ENCODE measurements at regions not wholly inside any gene's neighbourhood (a gene's known extent, or its start where the extent isn't known, plus 50 kb on each side); places are given as distances from the start of the nearest gene placed in this dataset. TPM values are rescaled to one million over a fixed set of nuclear protein-coding genes. Genes with fewer than 3 reads are reported as not detected.
"Not testable (repeated sequence)": the region's sequence is repeated elsewhere in the genome, so short reads cannot be mapped to it uniquely, and the experiment has no call there.

- not testable (repeated sequence) for H3K36me3 ChIP-seq (ENCODE audit: control insufficient read depth in 4 of 4, insufficient read depth in 4 of 4, low read length in 4 of 4); H3K4me3 ChIP-seq; H3K4me1 ChIP-seq (ENCODE audit: control insufficient read depth in 5 of 5, insufficient read depth in 5 of 5, low read length in 5 of 5); H3K9ac ChIP-seq (ENCODE audit: insufficient read depth in 1 of 2, low read length in 2 of 2); H3K9me3 ChIP-seq (ENCODE audit: control insufficient read depth in 4 of 4, insufficient read depth in 3 of 4, low read length in 3 of 4); DNase-seq; ATAC-seq (ENCODE audit: insufficient read depth, low FRiP score); H3K27me3 ChIP-seq (ENCODE audit: control insufficient read depth in 3 of 3, insufficient read depth in 3 of 3, low read length in 2 of 3); H3K27ac ChIP-seq (ENCODE audit: low read depth in 1 of 2, low read length in 1 of 2)
- WGBS, 2 donors, result 66 to 81% methylated on average over 4 of the region's 4 CpGs
Measured at GRCh38 chr9:64920147-64920546, 364.9 kb downstream of the FOXD4L5 start.

GRCh38 chr9:64888643-64889042, 396.4 kb downstream of the FOXD4L5 start:
- DNase-seq; H3K27me3 ChIP-seq (ENCODE audit: control insufficient read depth in 3 of 3, insufficient read depth in 3 of 3, low read length in 2 of 3); H3K9me3 ChIP-seq (ENCODE audit: control insufficient read depth in 4 of 4, insufficient read depth in 3 of 4, low read length in 3 of 4); H3K4me3 ChIP-seq; H3K4me1 ChIP-seq (ENCODE audit: control insufficient read depth in 5 of 5, insufficient read depth in 5 of 5, low read length in 5 of 5); H3K36me3 ChIP-seq (ENCODE audit: control insufficient read depth in 4 of 4, insufficient read depth in 4 of 4, low read length in 4 of 4); ATAC-seq (ENCODE audit: insufficient read depth, low FRiP score); H3K9ac ChIP-seq (ENCODE audit: insufficient read depth in 1 of 2, low read length in 2 of 2); H3K27ac ChIP-seq (ENCODE audit: low read depth in 1 of 2, low read length in 1 of 2): not testable (repeated sequence)
- WGBS, 2 donors, result 84 to 90% methylated on average over 15 of the region's 21 CpGs

GRCh38 chr9:64870594-64870993, 414.4 kb downstream of the FOXD4L5 start:
- WGBS, 2 donors, result 33 to 43% methylated on average over 1 to 2 of the region's 2 CpGs
- not testable (repeated sequence) for H3K36me3 ChIP-seq (ENCODE audit: control insufficient read depth in 4 of 4, insufficient read depth in 4 of 4, low read length in 4 of 4); H3K4me3 ChIP-seq; H3K9me3 ChIP-seq (ENCODE audit: control insufficient read depth in 4 of 4, insufficient read depth in 3 of 4, low read length in 3 of 4); H3K9ac ChIP-seq (ENCODE audit: insufficient read depth in 1 of 2, low read length in 2 of 2); H3K27me3 ChIP-seq (ENCODE audit: control insufficient read depth in 3 of 3, insufficient read depth in 3 of 3, low read length in 2 of 3); ATAC-seq (ENCODE audit: insufficient read depth, low FRiP score); H3K27ac ChIP-seq (ENCODE audit: low read depth in 1 of 2, low read length in 1 of 2); H3K4me1 ChIP-seq (ENCODE audit: control insufficient read depth in 5 of 5, insufficient read depth in 5 of 5, low read length in 5 of 5)
- DNase-seq, result peak in 1 of 3 donors; percentile 0

Small RNAs in the stretch of these regions (small RNA-seq; reads per million reads assigned to genes)
- gene RNU6-1293P (ENCODE audit: low replicate concordance), result not detected
